Left lung (tissue), 4 donors: ENCODE measurements at regions not wholly inside any gene's neighbourhood (a gene's known extent, or its start where the extent isn't known, plus 50 kb on each side); places are given as distances from the start of the nearest gene placed in this dataset.

ENCODE experiments used
- ATAC-seq: fragments of 200-7000 bp; cut with Tn5 transposase; one replicate; pipeline ENCODE4 v1.9.1; 2020; ENCODE audit warnings: moderate library complexity
- DNase-seq, 4 donors: peaks; one replicate each; pipeline ENCODE4 v3.0.0-alpha.2; 2013 to 2020
- H3K27ac ChIP-seq, 2 donors: fragments of 200-600 bp; sonication (generic) in 1 of 2; one replicate each; pipeline versions ENCODE4 v1.5.0 to v1.8.0; 2020 to 2021
- H3K27me3 ChIP-seq, 2 donors: fragments of 200-600 bp; sonication (generic) in 1 of 2; one replicate each; pipeline versions ENCODE4 v1.5.0 to v1.8.0; 2020 to 2021
- H3K36me3 ChIP-seq, 2 donors: fragments of 200-600 bp; sonication (generic) in 1 of 2; one replicate each; pipeline versions ENCODE4 v1.5.0 to v1.8.0; 2020 to 2021
- H3K4me1 ChIP-seq, 2 donors: fragments of 200-600 bp; one replicate each; pipeline ENCODE4 v1.8.0; 2021
- H3K4me3 ChIP-seq, 2 donors: fragments of 200-600 bp; sonication (generic) in 1 of 2; one replicate each; pipeline versions ENCODE4 v1.5.0 to v1.8.0; 2020 to 2021; ENCODE audit warnings: mild to moderate bottlenecking in 1 of 2
- H3K9me3 ChIP-seq, 2 donors: fragments of 200-600 bp; sonication (generic) in 1 of 2; one replicate each; pipeline versions ENCODE4 v1.5.0 to v1.8.0; 2020 to 2021
- CTCF ChIP-seq, 2 donors: fragments of 200-600 bp; sonication (generic) in 1 of 2; IDR thresholded peaks; one replicate each; pipeline versions ENCODE4 v1.5.0 to v1.8.0; 2021; ENCODE audit warnings: antibody characterized with exemption in 2 of 2
- intact Hi-C, 2 donors: fragments of 100-400 bp; cut with DNase I; formaldehyde crosslinking; loops; one replicate each; pipeline versions ENCODE4 v1.11.2 to v1.14.2; 2022
- donor health status: DM: no; HTN: yes; CAD: no.
- donor health status: DM: no; HTN: no; CAD: no.

DNA sequence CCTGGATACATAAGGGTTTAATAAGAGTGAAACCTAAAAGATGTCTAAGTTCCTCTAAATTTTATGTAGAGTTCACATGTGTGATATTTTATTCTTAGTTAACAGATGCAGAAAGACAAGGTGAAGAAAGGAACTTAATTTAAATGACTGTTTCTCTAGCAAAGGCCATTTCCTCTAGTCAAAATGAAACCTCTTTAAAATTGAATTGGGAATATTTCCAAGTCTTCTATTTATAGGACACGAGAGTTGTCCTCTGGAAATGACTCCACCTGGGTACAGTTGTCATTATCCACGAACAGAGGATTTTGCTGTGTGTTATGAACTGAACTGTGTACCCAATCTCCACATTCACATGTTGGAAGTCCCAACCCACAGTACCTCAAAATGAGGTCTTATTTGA, 64.5 kb upstream of the KCNK1 start:
- ATAC-seq: no peak
- Histone ChIP-seq H3K27me3 (no peaks in the 10 kb centered on the region), H3K9me3 (peaks cover 0 to 2% of the 10 kb centered on the region in 2 donors), H3K27ac (no peak overlapping the region), H3K4me1 (no peaks in the 10 kb centered on the region), H3K4me3 (no peak overlapping the region), H3K36me3 (no peaks in the 10 kb centered on the region)
- DNase-seq: no peak
- TF ChIP-seq CTCF (IDR thresholded peaks at IDR 0.05): no peak
- intact Hi-C loops: no loop called here

GRCh38 chr1:233549917-233550316, 64.0 kb upstream of the KCNK1 start:
- intact Hi-C loops: no loop called here
- H3K27ac ChIP-seq: no peak overlapping the region
- DNase-seq: no peak
- H3K4me1 ChIP-seq: no peaks in the 10 kb centered on the region
- H3K36me3 ChIP-seq: no peaks in the 10 kb centered on the region
- no peaks in the 10 kb centered on the region for H3K27me3 ChIP-seq
- peaks cover 0 to 2% of the 10 kb centered on the region in 2 donors for H3K9me3 ChIP-seq
- H3K4me3 ChIP-seq: no peak overlapping the region
- TF ChIP-seq CTCF (IDR thresholded peaks at IDR 0.05): no peak
- ATAC-seq: no peak

GRCh38 chr1:233554037-233554436, 59.9 kb upstream of the KCNK1 start:
- Histone ChIP-seq H3K27ac (no peak overlapping the region), H3K9me3 (no peaks in the 10 kb centered on the region), H3K36me3 (no peaks in the 10 kb centered on the region), H3K27me3 (no peaks in the 10 kb centered on the region), H3K4me3 (no peak overlapping the region), H3K4me1 (no peaks in the 10 kb centered on the region)
- no peak for DNase-seq
- no peak for ATAC-seq
- intact Hi-C loops: no loop called here
- no peak for TF ChIP-seq CTCF (IDR thresholded peaks at IDR 0.05)

DNA sequence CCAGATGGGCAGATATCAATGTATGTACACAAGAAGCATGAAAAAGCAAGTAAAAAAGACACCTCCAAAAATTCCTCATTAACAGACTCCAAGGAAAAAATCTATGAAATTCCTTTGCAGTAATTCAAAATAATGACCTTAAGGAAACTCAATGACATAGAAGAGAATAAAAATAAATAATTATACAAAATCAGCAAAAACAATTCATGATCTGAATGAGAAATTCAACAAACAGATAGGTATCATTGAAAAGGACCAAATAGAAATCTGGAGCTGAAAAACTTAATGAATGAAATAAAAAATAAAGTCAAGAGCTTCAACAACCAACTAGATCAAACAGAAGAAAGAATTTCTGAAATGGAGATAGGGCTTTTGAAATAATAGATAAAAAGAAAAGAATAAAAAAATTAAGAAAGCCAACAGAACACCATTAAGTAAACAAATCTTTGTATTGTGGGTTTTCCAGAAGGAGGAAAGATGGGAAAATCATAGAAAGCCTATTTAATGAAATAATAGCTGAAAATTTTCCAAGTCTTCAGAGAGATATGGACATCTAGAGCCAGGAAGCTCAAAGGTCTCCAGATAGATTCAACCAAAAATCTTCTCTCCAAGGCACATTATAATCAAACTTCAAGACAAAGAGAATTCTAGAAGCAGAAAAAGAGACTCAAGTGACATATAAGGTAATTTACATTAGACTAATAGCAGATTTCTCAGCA, 52.0 kb upstream of the KCNK1 start:
- DNase-seq (no peak), ATAC-seq (no peak)
- Histone ChIP-seq H3K4me1 (no peaks in the 10 kb centered on the region), H3K27me3 (no peaks in the 10 kb centered on the region), H3K36me3 (no peaks in the 10 kb centered on the region), H3K27ac (no peak overlapping the region), H3K4me3 (no peak overlapping the region), H3K9me3 (peaks cover 0 to 36% of the 10 kb centered on the region in 2 donors)
- TF ChIP-seq CTCF (IDR thresholded peaks at IDR 0.05): no peak
- intact Hi-C loops: no loop called here
